Loucy (cell line): ENCODE measurements at regions not wholly inside any gene's neighbourhood (a gene's known extent, or its start where the extent isn't known, plus 50 kb on each side); places are given as distances from the start of the nearest gene placed in this dataset.

ENCODE experiments used
- H2AFZ ChIP-seq: fragments of 200-600 bp; sonication (generic); 2 replicates; pipeline ENCODE4 v1.6.0; 2016; ENCODE audit warnings: antibody characterized with exemption, mild to moderate bottlenecking, low read length, moderate library complexity
- H3F3A ChIP-seq: fragments of 200-600 bp; 2 replicates; pipeline ENCODE4 v1.6.0; 2016; ENCODE audit warnings: antibody characterized with exemption, low read depth, mild to moderate bottlenecking
- H3K27me3 ChIP-seq: fragments of 200-600 bp; sonication (generic); 2 replicates; pipeline ENCODE4 v1.6.1; 2014; ENCODE audit warnings: low read length, mild to moderate bottlenecking; ENCODE audit not compliant: insufficient read depth, poor library complexity, severe bottlenecking
- H3K36me3 ChIP-seq: fragments of 200-600 bp; sonication (generic); 2 replicates; pipeline ENCODE4 v1.6.1; 2016; ENCODE audit warnings: low read length; ENCODE audit not compliant: insufficient read depth
- H3K4me1 ChIP-seq: fragments of 200-600 bp; sonication (generic); 2 replicates; pipeline ENCODE4 v1.5.1; 2014; ENCODE audit warnings: low read length, mild to moderate bottlenecking; ENCODE audit not compliant: insufficient read depth, poor library complexity, severe bottlenecking
- H3K4me2 ChIP-seq: fragments of 200-600 bp; sonication (generic); 2 replicates; pipeline ENCODE4 v1.6.0; 2014; ENCODE audit warnings: antibody characterized with exemption, low read length, low read depth, mild to moderate bottlenecking; ENCODE audit not compliant: poor library complexity, severe bottlenecking
- H3K4me3 ChIP-seq: fragments of 200-600 bp; sonication (generic); 2 replicates; pipeline ENCODE4 v1.5.1; 2014; ENCODE audit warnings: low read length, mild to moderate bottlenecking, mixed read lengths; ENCODE audit not compliant: poor library complexity, severe bottlenecking
- H3K79me2 ChIP-seq: fragments of 200-600 bp; sonication (generic); 2 replicates; pipeline ENCODE4 v1.6.1; 2014; ENCODE audit warnings: low read length; ENCODE audit not compliant: insufficient read depth
- H3K9ac ChIP-seq: fragments of 200-600 bp; sonication (generic); 2 replicates; pipeline ENCODE4 v1.6.0; 2014; ENCODE audit warnings: mild to moderate bottlenecking, low read depth, low read length, moderate library complexity; ENCODE audit not compliant: poor library complexity, severe bottlenecking
- H3K9me2 ChIP-seq: fragments of 200-600 bp; sonication (generic); replicated peaks from 2 replicates; pipeline ENCODE4 v1.6.1; 2016; ENCODE audit warnings: low read depth, low read length, mixed read lengths
- H3K9me3 ChIP-seq: fragments of 200-600 bp; sonication (generic); 2 replicates; pipeline ENCODE4 v1.6.1; 2014; ENCODE audit warnings: mild to moderate bottlenecking, antibody characterized with exemption, low read length, low read depth; ENCODE audit not compliant: insufficient read depth
- H4K20me1 ChIP-seq: fragments of 200-600 bp; sonication (generic); 2 replicates; pipeline ENCODE4 v1.6.0; 2014; ENCODE audit warnings: antibody characterized with exemption, low read length, mild to moderate bottlenecking; ENCODE audit not compliant: insufficient read depth, poor library complexity, severe bottlenecking
- EZH2phosphoT487 ChIP-seq: fragments of 200-600 bp; IDR thresholded peaks from 2 replicates; pipeline ENCODE4 v1.6.1; 2018; ENCODE audit warnings: antibody characterized with exemption, mild to moderate bottlenecking, moderate library complexity, borderline replicate concordance
- TF ChIP-seq, protein P1 (sequence below): fragments of 200-600 bp; sonication (generic); conservative IDR thresholded peaks from 2 replicates; pipeline ENCODE4 v1.5.1; 2014; ENCODE audit warnings: mild to moderate bottlenecking, antibody characterized with exemption, low read length

DNA sequence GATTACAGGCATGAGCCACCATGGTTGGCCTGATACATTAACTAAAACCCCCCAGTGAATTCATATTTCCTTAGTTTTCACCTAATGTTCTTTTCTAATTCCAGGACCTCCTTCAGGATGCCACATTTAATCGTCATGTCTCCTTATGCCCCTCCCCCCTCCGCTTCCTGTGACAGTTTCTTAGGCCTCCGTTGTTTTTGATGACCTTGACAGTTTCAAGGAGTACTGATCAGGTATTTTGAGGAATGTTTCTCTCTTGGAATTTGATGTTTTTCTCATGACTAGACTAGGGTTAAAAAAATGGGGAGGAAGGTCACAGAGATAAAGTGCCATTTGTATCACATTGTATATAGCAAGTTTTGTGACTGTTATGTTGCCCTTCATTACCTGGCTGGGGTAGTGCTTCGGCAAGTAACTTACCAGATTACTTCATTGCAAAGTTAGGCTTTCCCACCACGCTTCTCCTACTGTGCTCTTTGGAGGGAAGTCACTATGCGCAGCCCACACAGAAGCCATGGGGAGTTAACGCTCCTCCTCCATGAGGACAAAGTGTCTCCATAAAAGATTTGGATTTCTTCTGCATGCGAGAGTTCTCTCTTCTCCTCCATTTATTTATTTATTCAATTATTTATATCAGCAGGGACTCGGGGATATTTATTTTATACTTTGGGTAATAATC is 99.5 kb downstream of the NCR2 start:
- no peak overlapping the region for H3K9ac ChIP-seq
- no peaks in the 10 kb centered on the region for H3K9me2 ChIP-seq
- no peaks in the 10 kb centered on the region for H3K36me3 ChIP-seq
- H3K27me3 ChIP-seq, result no peaks in the 10 kb centered on the region
- H3K4me3 ChIP-seq, result no peak overlapping the region
- H3K79me2 ChIP-seq, result no peaks in the 10 kb centered on the region
- H3F3A ChIP-seq, result no peaks in the 10 kb centered on the region
- no peaks in the 10 kb centered on the region for H3K9me3 ChIP-seq
- no peak overlapping the region for H3K4me2 ChIP-seq
- H4K20me1 ChIP-seq, result no peaks in the 10 kb centered on the region
- H2AFZ ChIP-seq, result no peak overlapping the region
- peaks cover 31% of the 10 kb centered on the region for H3K4me1 ChIP-seq
- no peak for TF ChIP-seq EZH2phosphoT487
- TF ChIP-seq, protein P1, sequence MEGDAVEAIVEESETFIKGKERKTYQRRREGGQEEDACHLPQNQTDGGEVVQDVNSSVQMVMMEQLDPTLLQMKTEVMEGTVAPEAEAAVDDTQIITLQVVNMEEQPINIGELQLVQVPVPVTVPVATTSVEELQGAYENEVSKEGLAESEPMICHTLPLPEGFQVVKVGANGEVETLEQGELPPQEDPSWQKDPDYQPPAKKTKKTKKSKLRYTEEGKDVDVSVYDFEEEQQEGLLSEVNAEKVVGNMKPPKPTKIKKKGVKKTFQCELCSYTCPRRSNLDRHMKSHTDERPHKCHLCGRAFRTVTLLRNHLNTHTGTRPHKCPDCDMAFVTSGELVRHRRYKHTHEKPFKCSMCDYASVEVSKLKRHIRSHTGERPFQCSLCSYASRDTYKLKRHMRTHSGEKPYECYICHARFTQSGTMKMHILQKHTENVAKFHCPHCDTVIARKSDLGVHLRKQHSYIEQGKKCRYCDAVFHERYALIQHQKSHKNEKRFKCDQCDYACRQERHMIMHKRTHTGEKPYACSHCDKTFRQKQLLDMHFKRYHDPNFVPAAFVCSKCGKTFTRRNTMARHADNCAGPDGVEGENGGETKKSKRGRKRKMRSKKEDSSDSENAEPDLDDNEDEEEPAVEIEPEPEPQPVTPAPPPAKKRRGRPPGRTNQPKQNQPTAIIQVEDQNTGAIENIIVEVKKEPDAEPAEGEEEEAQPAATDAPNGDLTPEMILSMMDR, result no peak

DNA sequence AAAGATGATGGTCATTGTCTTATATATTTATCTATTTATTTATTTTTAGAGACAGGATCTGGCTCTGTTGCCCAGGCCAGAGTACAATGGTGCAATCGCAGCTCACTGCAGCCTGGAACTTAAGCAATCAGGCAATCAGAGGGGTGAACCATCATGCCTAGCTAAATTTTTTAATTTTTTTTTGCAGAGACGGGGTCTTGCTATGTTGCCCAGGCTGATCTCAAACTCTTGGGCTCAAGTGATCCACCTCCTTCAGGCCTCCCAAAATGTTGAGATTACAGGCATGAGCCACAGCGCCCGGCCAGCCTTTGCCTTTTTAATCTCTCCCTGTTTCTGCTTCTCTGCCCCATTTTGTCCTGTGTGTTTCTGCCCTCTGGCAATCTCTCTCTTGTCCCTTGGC is 102.2 kb downstream of the NCR2 start:
- Histone ChIP-seq H3K4me1 (peaks cover 37% of the 10 kb centered on the region), H3K9me2 (no peaks in the 10 kb centered on the region), H3K79me2 (no peaks in the 10 kb centered on the region), H3K4me2 (no peak overlapping the region), H4K20me1 (no peaks in the 10 kb centered on the region), H3K9me3 (no peaks in the 10 kb centered on the region), H3K4me3 (no peak overlapping the region), H3F3A (no peaks in the 10 kb centered on the region), H3K36me3 (no peaks in the 10 kb centered on the region), H3K27me3 (no peaks in the 10 kb centered on the region), H2AFZ (no peak overlapping the region), H3K9ac (no peak overlapping the region)
- TF ChIP-seq EZH2phosphoT487, result no peak
- TF ChIP-seq, protein P1, result no peak

DNA sequence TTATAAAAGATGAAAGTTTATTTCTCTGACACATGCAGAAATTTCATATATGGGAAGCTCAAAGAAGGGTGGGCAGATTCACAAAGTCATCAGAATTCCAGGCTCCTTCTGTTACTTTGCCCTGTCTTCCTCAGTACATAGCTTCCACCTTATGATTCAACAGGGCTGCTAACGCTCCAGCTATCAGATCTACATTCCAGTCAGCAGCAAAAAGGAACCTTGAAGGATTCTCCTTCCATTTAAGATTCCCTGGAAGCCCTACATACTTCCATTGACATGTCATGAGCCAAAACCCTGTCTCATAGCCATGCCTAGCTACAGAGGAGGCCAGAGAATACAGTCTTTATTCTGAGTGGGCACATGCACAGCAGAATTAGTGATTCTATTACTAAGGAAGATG is 103.3 kb downstream of the NCR2 start:
- no peaks in the 10 kb centered on the region for H3K9me2 ChIP-seq
- H3K27me3 ChIP-seq, result no peaks in the 10 kb centered on the region
- no peaks in the 10 kb centered on the region for H4K20me1 ChIP-seq
- no peak overlapping the region for H2AFZ ChIP-seq
- H3K9me3 ChIP-seq, result no peaks in the 10 kb centered on the region
- no peak overlapping the region for H3K4me2 ChIP-seq
- H3K4me3 ChIP-seq, result no peak overlapping the region
- no peaks in the 10 kb centered on the region for H3K79me2 ChIP-seq
- H3K9ac ChIP-seq, result no peak overlapping the region
- no peak for TF ChIP-seq EZH2phosphoT487
- TF ChIP-seq, protein P1, result no peak
- peaks cover 39% of the 10 kb centered on the region for H3K4me1 ChIP-seq
- H3K36me3 ChIP-seq, result no peaks in the 10 kb centered on the region
- H3F3A ChIP-seq, result no peaks in the 10 kb centered on the region
